SKM-1 treated with dmso at 0.1 percent for 144 hours (cell line): ENCODE measurements at regions not wholly inside any gene's neighbourhood (a gene's known extent, or its start where the extent isn't known, plus 50 kb on each side); places are given as distances from the start of the nearest gene placed in this dataset.

Experiments
- DNase-seq: peaks from one replicate; lab custom pipeline; 2025; ENCODE audit not compliant: unreplicated experiment; lab: John Stamatoyannopoulos, UW

- no peak for DNase-seq
Measured at GRCh38 chr17:79163071-79163470, 88.4 kb downstream of the ENGASE start.

- DNase-seq: no peak
Measured at GRCh38 chr17:79162012-79162963, 87.7 kb downstream of the ENGASE start.

GRCh38 chr17:79160980-79161636 lies 86.5 kb downstream of the ENGASE start:
- DNase-seq: no peak

GRCh38 chr17:79159926-79160325 lies 85.3 kb downstream of the ENGASE start:
- no peak for DNase-seq

GRCh38 chr17:79159471-79159870 lies 84.8 kb downstream of the ENGASE start:
- DNase-seq: no peak

- no peak for DNase-seq
Measured at GRCh38 chr17:79156463-79157095, 82.0 kb downstream of the ENGASE start.

- no peak for DNase-seq
Measured at GRCh38 chr17:79155701-79156100, 81.1 kb downstream of the ENGASE start.

- no peak for DNase-seq
Measured at GRCh38 chr17:79154951-79155585, 80.4 kb downstream of the ENGASE start.

GRCh38 chr17:79154446-79154845 lies 79.8 kb downstream of the ENGASE start:
- DNase-seq: no peak

- no peak for DNase-seq
Measured at GRCh38 chr17:79153367-79154130, 78.9 kb downstream of the ENGASE start.

- no peak for DNase-seq
Measured at GRCh38 chr17:79152636-79153035, 78.0 kb downstream of the ENGASE start.

- DNase-seq: no peak
Measured at GRCh38 chr17:79152110-79152509, 77.5 kb downstream of the ENGASE start.

- DNase-seq: no peak
Measured at GRCh38 chr17:79150799-79151198, 76.2 kb downstream of the ENGASE start.

GRCh38 chr17:79150035-79150733 lies 75.6 kb downstream of the ENGASE start:
- DNase-seq: no peak

GRCh38 chr17:79148584-79148983 lies 74.0 kb downstream of the ENGASE start:
- DNase-seq: no peak

GRCh38 chr17:79147746-79148506 lies 73.3 kb downstream of the ENGASE start:
- DNase-seq: no peak

GRCh38 chr17:79146562-79146961 lies 71.9 kb downstream of the ENGASE start:
- DNase-seq: no peak

- DNase-seq: no peak
Measured at GRCh38 chr17:79145548-79145947, 70.9 kb downstream of the ENGASE start.

- no peak for DNase-seq
Measured at GRCh38 chr17:79144133-79144532, 69.5 kb downstream of the ENGASE start.
